HL-60 (cell line): ENCODE measurements at regions not wholly inside any gene's neighbourhood (a gene's known extent, or its start where the extent isn't known, plus 50 kb on each side); places are given as distances from the start of the nearest gene placed in this dataset.

Experiments
- DNase-seq, 2 experiments: peaks; one replicate each; pipeline ENCODE4 v3.0.0-alpha.2; 2010 to 2020; ENCODE audit warnings: low read depth in 1 of 2, low spot score in 1 of 2
- H3K27ac ChIP-seq: fragments of 250-450 bp; sonication (Bioruptor Pico); replicated peaks from 2 replicates; pipeline ENCODE4 v1.5.1; 2020; ENCODE audit warnings: mild to moderate bottlenecking, moderate library complexity
- H3K27me3 ChIP-seq: fragments of 250-450 bp; sonication (Bioruptor Pico); 2 replicates; pipeline ENCODE4 v1.5.1; 2021; ENCODE audit warnings: mild to moderate bottlenecking, moderate library complexity; ENCODE audit not compliant: insufficient read depth, poor library complexity, severe bottlenecking
- H3K4me3 ChIP-seq: replicated peaks from 2 replicates; pipeline ENCODE4 v1.5.1; 2011; ENCODE audit warnings: mild to moderate bottlenecking, control low read depth, low read length; ENCODE audit not compliant: insufficient read depth
- CTCF ChIP-seq: IDR thresholded peaks from one replicate; pipeline ENCODE4 v1.5.1; 2011; ENCODE audit warnings: low read length, control low read depth, inconsistent platforms; ENCODE audit not compliant: insufficient read depth
- GABPA ChIP-seq: IDR thresholded peaks from 2 replicates; pipeline ENCODE4 v1.6.1; 2012; ENCODE audit warnings: low read depth
- POLR2AphosphoS5 ChIP-seq: IDR thresholded peaks from 2 replicates; pipeline ENCODE4 v1.6.1; 2012; ENCODE audit warnings: low read depth
- REST ChIP-seq: IDR thresholded peaks from 2 replicates; pipeline ENCODE4 v1.6.1; 2012; ENCODE audit warnings: low read depth; ENCODE audit not compliant: insufficient replicate concordance
- SPI1 ChIP-seq: IDR thresholded peaks from 2 replicates; pipeline ENCODE4 v1.6.1; 2012; ENCODE audit warnings: low read depth, mild to moderate bottlenecking, borderline replicate concordance

GRCh38 chr2:67462738-67463496 lies 65.8 kb downstream of the ETAA1 start:
- Histone ChIP-seq H3K27ac (no peak overlapping the region), H3K4me3 (no peak overlapping the region), H3K27me3 (no peaks in the 10 kb centered on the region)
- no peak for TF ChIP-seq REST
- no peak for TF ChIP-seq GABPA
- TF ChIP-seq POLR2AphosphoS5 = no peak
- no peak for TF ChIP-seq SPI1
- no peak for TF ChIP-seq CTCF
- DNase-seq = no peak

GRCh38 chr2:67463810-67464209 lies 66.7 kb downstream of the ETAA1 start:
- H3K27ac ChIP-seq = no peak overlapping the region
- TF ChIP-seq SPI1 = no peak
- no peak for TF ChIP-seq POLR2AphosphoS5
- TF ChIP-seq CTCF = no peak
- H3K4me3 ChIP-seq = no peak overlapping the region
- no peaks in the 10 kb centered on the region for H3K27me3 ChIP-seq
- no peak for DNase-seq

GRCh38 chr2:67465623-67466022 lies 68.5 kb downstream of the ETAA1 start:
- no peak overlapping the region for H3K27ac ChIP-seq
- H3K4me3 ChIP-seq = no peak overlapping the region
- no peak for TF ChIP-seq CTCF
- no peak for TF ChIP-seq REST
- H3K27me3 ChIP-seq = no peaks in the 10 kb centered on the region
- no peak for DNase-seq

- Histone ChIP-seq H3K4me3 (no peak overlapping the region), H3K27me3 (no peaks in the 10 kb centered on the region), H3K27ac (no peak overlapping the region)
- TF ChIP-seq REST = no peak
- TF ChIP-seq CTCF = no peak
- no peak for TF ChIP-seq GABPA
- TF ChIP-seq SPI1 = no peak
- TF ChIP-seq POLR2AphosphoS5 = no peak
- DNase-seq = no peak
Measured at GRCh38 chr2:67466734-67467133, 69.6 kb downstream of the ETAA1 start.
